K562 (cell line): ENCODE measurements at regions not wholly inside any gene's neighbourhood (a gene's known extent, or its start where the extent isn't known, plus 50 kb on each side); places are given as distances from the start of the nearest gene placed in this dataset.
A peak's percentile ranks its signal among the peaks of the same experiment; 100 is the strongest.

Source experiments
- ATAC-seq: fragments of 200-7000 bp; cut with Tn5 transposase; 3 replicates; pipeline ENCODE4 v1.9.1; 2020; ENCODE audit warnings: moderate library complexity
- BruUV-seq: library from RNA; stranded (reverse); fragments of 400-500 nt; replicated peaks from 2 replicates; lab custom pipeline; 2021; lab: Mats Ljungman, UMichigan
- CTCF ChIA-PET: fragments of 300-600 bp; formaldehyde crosslinking; extraction: SDS; loops from one replicate; lab custom pipeline; 2021; ENCODE audit warnings: low intra/inter-chr PET ratio; lab: Yijun Ruan, JAX
- POLR2A ChIA-PET: fragments of 300-600, 350-650 bp; sonication (Branson Sonifier 250); formaldehyde crosslinking; extraction: SDS; loops from one replicate; lab custom pipeline; 2021; ENCODE audit warnings: antibody characterized with exemption, inconsistent platforms; lab: Yijun Ruan, JAX
- DNase-seq, 4 experiments: peaks; one replicate each; pipeline versions ENCODE4 v3.0.0 to v3.0.0-alpha.2; 2011 to 2018; ENCODE audit warnings: low spot score in 3 of 4, mixed read lengths in 3 of 4; ENCODE audit errors: extremely low read depth in 1 of 4
- FAIRE-seq: peaks from 2 replicates; lab custom pipeline; 2011; peaks lifted over from hg19 to GRCh38; lab: Jason Lieb, UNC
- H2AFZ ChIP-seq: 2 replicates; pipeline ENCODE4 v1.6.0; 2011; ENCODE audit warnings: low read depth, low read length, control low read depth, inconsistent platforms
- H3K27ac ChIP-seq: fragments of 200-600 bp; 3 replicates; pipeline ENCODE4 v1.8.0; 2011; ENCODE audit warnings: low read depth, mild to moderate bottlenecking, control low read depth, inconsistent platforms, low read length, moderate library complexity, mixed read lengths; ENCODE audit errors: extremely low read depth
- H3K27me3 ChIP-seq, 2 experiments: fragments of 300-600 bp in 1 of 2; 2 replicates in 1 of 2; 3 replicates in 1 of 2; pipeline versions ENCODE4 v1.6.0 to v1.8.0; 2011; ENCODE audit warnings: inconsistent platforms in 2 of 2, low read length in 2 of 2, mild to moderate bottlenecking in 1 of 2, mixed read lengths in 1 of 2, moderate library complexity in 1 of 2; ENCODE audit not compliant: control insufficient read depth in 2 of 2, insufficient read depth in 2 of 2
- H3K36me3 ChIP-seq: fragments of 300-600 bp; 3 replicates; pipeline ENCODE4 v1.8.0; 2011; ENCODE audit warnings: mild to moderate bottlenecking, low read length, inconsistent platforms; ENCODE audit not compliant: control insufficient read depth, insufficient read depth
- H3K4me1 ChIP-seq, 2 experiments: fragments of 200-600 bp in 1 of 2; replicated peaks in 1 of 2; 2 replicates in 1 of 2; 3 replicates in 1 of 2; pipeline versions ENCODE4 v1.5.1 to v1.8.0; 2011; ENCODE audit warnings: inconsistent platforms in 2 of 2, low read length in 2 of 2, mild to moderate bottlenecking in 1 of 2, mixed read lengths in 1 of 2, moderate library complexity in 1 of 2; ENCODE audit not compliant: control insufficient read depth in 2 of 2, insufficient read depth in 2 of 2
- H3K4me2 ChIP-seq: 2 replicates; pipeline ENCODE4 v1.6.1; 2011; ENCODE audit warnings: low read length, control low read depth, inconsistent platforms, mixed read lengths; ENCODE audit not compliant: insufficient read depth
- H3K4me3 ChIP-seq: fragments of 200-600 bp; sonication (generic), shearing (Covaris generic); 2 replicates; pipeline ENCODE4 v1.5.1; 2016; ENCODE audit warnings: control low read depth, inconsistent platforms
- H3K79me2 ChIP-seq: fragments of 200-600 bp; 3 replicates; pipeline ENCODE4 v1.8.0; 2011; ENCODE audit warnings: low read length, inconsistent platforms; ENCODE audit not compliant: control insufficient read depth, insufficient read depth
- H3K9ac ChIP-seq, 2 experiments: 2 replicates each; pipeline versions ENCODE4 v1.6.0 to v1.6.1; 2011; ENCODE audit warnings: low read depth in 2 of 2, low read length in 2 of 2, control low read depth in 1 of 2, inconsistent platforms in 1 of 2, mild to moderate bottlenecking in 1 of 2, mixed read lengths in 1 of 2; ENCODE audit not compliant: insufficient read depth in 1 of 2
- H3K9me1 ChIP-seq: one replicate; pipeline ENCODE4 v1.6.0; 2011; ENCODE audit warnings: inconsistent platforms, mild to moderate bottlenecking, low read length, moderate library complexity; ENCODE audit not compliant: control insufficient read depth, insufficient read depth
- H3K9me3 ChIP-seq: replicated peaks from 2 replicates; pipeline ENCODE4 v1.5.1; 2011; ENCODE audit warnings: low read depth, low read length, inconsistent platforms; ENCODE audit not compliant: control insufficient read depth, insufficient read depth
- H4K20me1 ChIP-seq: replicated peaks from 2 replicates; pipeline ENCODE4 v1.6.1; 2011; ENCODE audit warnings: low read length, inconsistent platforms, mixed read lengths; ENCODE audit not compliant: control insufficient read depth, insufficient read depth
- CBFA2T3 ChIP-seq: fragments of 450-650 bp; IDR thresholded peaks from 2 replicates; pipeline ENCODE4 v1.6.1; 2017
- FOXJ3 ChIP-seq: sonication (generic); formaldehyde crosslinking; IDR thresholded peaks from 2 replicates; pipeline ENCODE4 v1.4.0; 2020; ENCODE audit warnings: mild to moderate bottlenecking, missing genetic modification reagents
- FUS ChIP-seq: fragments of 200-400 bp; formaldehyde crosslinking; optimal IDR thresholded peaks from 2 replicates; pipeline ENCODE3; 2017; ENCODE audit warnings: low read depth, low read length
- MAFG ChIP-seq: fragments of 450-650 bp; conservative IDR thresholded peaks from 2 replicates; pipeline ENCODE4 v1.6.1; 2016; ENCODE audit warnings: missing genetic modification characterization, missing compliant biosample characterization
- PRMT5 ChIP-seq: sonication (generic); formaldehyde crosslinking; IDR thresholded peaks from 2 replicates; pipeline ENCODE4 v1.5.0; 2020; ENCODE audit warnings: missing genetic modification reagents
- SMARCE1 ChIP-seq: fragments of 450-650 bp; IDR thresholded peaks from 2 replicates; pipeline ENCODE4 v1.7.1; 2016; ENCODE audit warnings: mild to moderate bottlenecking
- ZNF316 ChIP-seq: fragments of 450-650 bp; IDR thresholded peaks from 2 replicates; pipeline ENCODE4 v1.6.1; 2016
- WGBS: fragments of 100-300 bp; shearing (Covaris generic); methylation state at CpG from one replicate; pipeline ENCODE4 v1.1.6; 2016; ENCODE audit warnings: low coverage, mixed read lengths; ENCODE audit not compliant: insufficient coverage; ENCODE audit errors: missing lambda C conversion rate; 5-methylcytosine and 5-hydroxymethylcytosine counted together
- in situ Hi-C: fragments of 300-500 bp; cut with MboI; formaldehyde crosslinking; loops from 4 replicates; pipeline ENCODE4 v1.15.0; 2018; ENCODE audit warnings: inconsistent platforms, mixed read lengths
- intact Hi-C: fragments of 100-400 bp; cut with micrococcal nuclease; formaldehyde crosslinking; loops from 2 replicates; pipeline ENCODE4 v1.14.2; 2022
- TF ChIP-seq, protein P1 (sequence below): fragments of 450-650 bp; IDR thresholded peaks from 2 replicates; pipeline ENCODE4 v1.6.1; 2016; ENCODE audit warnings: low read depth, mild to moderate bottlenecking, moderate library complexity
- TF ChIP-seq, protein P2 (sequence below): fragments of 450-650 bp; IDR thresholded peaks from 2 replicates; pipeline ENCODE4 v1.6.1; 2016; ENCODE audit warnings: borderline replicate concordance

DNA sequence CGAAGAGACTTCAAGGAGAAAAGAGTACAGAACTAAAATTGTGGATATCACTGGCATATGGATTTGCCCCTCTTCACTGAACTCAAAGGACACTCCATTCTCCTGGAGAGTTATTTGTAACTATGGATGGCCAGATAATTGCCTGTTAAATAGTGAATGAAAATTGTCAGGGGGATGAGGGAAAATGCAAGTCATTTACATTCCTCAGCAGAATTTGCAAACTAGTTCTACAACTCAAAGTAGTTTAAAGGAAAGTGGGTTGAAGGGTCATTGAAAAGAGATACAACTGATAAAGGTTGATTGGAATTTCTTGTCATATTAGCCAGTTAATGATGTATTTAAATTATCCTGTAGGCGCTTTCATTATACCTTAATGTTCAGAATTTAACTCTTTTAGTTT lies 266.5 kb upstream of the SPOPL start:
- H3K4me3 ChIP-seq: no peak overlapping the region
- CTCF ChIA-PET: no interaction called here
- no peak for TF ChIP-seq PRMT5 (CRISPR knock-in tag)
- TF ChIP-seq MAFG: peak; percentile 34; the same call in 1 of the 2 replicates
- TF ChIP-seq ZNF316: 0 out of 2 replicates have a peak, but pooled peaks have one; percentile 33
- no peaks in the 10 kb centered on the region for H4K20me1 ChIP-seq
- POLR2A ChIA-PET: no interaction called here
- FAIRE-seq (no peak), DNase-seq (no peak), ATAC-seq (no peak)
- no TSS peak for BruUV-seq
- no peaks in the 10 kb centered on the region for H3K36me3 ChIP-seq
- intact Hi-C loops: no loop called here
- no peaks in the 10 kb centered on the region for H3K4me1 ChIP-seq
- no peaks in the 10 kb centered on the region for H3K27me3 ChIP-seq
- no peak overlapping the region for H3K27ac ChIP-seq
- H3K79me2 ChIP-seq: no peaks in the 10 kb centered on the region
- 0% methylated on average over 2 of the region's 2 CpGs for WGBS
- no peak overlapping the region for H3K4me2 ChIP-seq
- H3K9me1 ChIP-seq: no peaks in the 10 kb centered on the region
- no peak overlapping the region for H3K9ac ChIP-seq
- H3K9me3 ChIP-seq: no peaks in the 10 kb centered on the region
- no peak overlapping the region for H2AFZ ChIP-seq
- in situ Hi-C loops: no loop called here

DNA sequence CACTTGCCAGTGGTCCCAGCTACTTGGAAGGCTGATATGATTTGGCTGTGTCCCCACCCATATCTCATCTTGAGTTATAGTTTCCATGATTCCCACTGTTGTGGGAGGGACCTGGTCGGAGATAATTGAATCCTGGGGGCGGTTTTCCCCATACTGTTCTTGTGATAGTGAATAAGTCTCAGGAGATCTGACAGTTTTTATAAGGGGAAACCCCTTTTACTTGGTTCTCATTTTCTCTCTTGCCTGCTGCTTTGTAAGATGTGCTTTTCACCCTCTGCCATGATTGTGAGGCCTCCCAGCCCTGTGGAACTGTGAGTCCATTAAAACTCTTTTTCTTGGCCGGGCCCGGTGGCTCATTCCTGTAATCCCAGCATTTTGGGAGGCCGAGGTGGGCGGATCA lies 265.4 kb upstream of the SPOPL start:
- no peak for FAIRE-seq
- intact Hi-C loops: no loop called here
- no peaks in the 10 kb centered on the region for H3K9me1 ChIP-seq
- no peak overlapping the region for H3K4me3 ChIP-seq
- no peak overlapping the region for H2AFZ ChIP-seq
- no peak for ATAC-seq
- no TSS peak for BruUV-seq
- in situ Hi-C loops: no loop called here
- no peak overlapping the region for H3K4me2 ChIP-seq
- H3K27me3 ChIP-seq: no peaks in the 10 kb centered on the region
- no peaks in the 10 kb centered on the region for H3K79me2 ChIP-seq
- CTCF ChIA-PET: no interaction called here
- 6% methylated on average over 6 of the region's 6 CpGs for WGBS
- H3K36me3 ChIP-seq: no peaks in the 10 kb centered on the region
- H4K20me1 ChIP-seq: no peaks in the 10 kb centered on the region
- TF ChIP-seq FUS (no peak), ZNF316 (no peak), FOXJ3 (no peak), SMARCE1 (no peak), CBFA2T3 (no peak)
- TF ChIP-seq, protein P1, sequence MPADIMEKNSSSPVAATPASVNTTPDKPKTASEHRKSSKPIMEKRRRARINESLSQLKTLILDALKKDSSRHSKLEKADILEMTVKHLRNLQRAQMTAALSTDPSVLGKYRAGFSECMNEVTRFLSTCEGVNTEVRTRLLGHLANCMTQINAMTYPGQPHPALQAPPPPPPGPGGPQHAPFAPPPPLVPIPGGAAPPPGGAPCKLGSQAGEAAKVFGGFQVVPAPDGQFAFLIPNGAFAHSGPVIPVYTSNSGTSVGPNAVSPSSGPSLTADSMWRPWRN: no peak
- TF ChIP-seq, protein P2, sequence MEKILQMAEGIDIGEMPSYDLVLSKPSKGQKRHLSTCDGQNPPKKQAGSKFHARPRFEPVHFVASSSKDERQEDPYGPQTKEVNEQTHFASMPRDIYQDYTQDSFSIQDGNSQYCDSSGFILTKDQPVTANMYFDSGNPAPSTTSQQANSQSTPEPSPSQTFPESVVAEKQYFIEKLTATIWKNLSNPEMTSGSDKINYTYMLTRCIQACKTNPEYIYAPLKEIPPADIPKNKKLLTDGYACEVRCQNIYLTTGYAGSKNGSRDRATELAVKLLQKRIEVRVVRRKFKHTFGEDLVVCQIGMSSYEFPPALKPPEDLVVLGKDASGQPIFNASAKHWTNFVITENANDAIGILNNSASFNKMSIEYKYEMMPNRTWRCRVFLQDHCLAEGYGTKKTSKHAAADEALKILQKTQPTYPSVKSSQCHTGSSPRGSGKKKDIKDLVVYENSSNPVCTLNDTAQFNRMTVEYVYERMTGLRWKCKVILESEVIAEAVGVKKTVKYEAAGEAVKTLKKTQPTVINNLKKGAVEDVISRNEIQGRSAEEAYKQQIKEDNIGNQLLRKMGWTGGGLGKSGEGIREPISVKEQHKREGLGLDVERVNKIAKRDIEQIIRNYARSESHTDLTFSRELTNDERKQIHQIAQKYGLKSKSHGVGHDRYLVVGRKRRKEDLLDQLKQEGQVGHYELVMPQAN: no peak
- H3K9ac ChIP-seq: no peak overlapping the region
- no peaks in the 10 kb centered on the region for H3K4me1 ChIP-seq
- no peaks in the 10 kb centered on the region for H3K9me3 ChIP-seq
- no peak overlapping the region for H3K27ac ChIP-seq
- no peak for DNase-seq
- POLR2A ChIA-PET: no interaction called here
